HepG2 (cell line): ENCODE measurements at regions not wholly inside any gene's neighbourhood (a gene's known extent, or its start where the extent isn't known, plus 50 kb on each side); places are given as distances from the start of the nearest gene placed in this dataset.

ENCODE experiments used
- ARNTL ChIP-seq: sonication (generic); formaldehyde crosslinking; IDR thresholded peaks from 2 replicates; pipeline ENCODE4 v1.4.0; 2020; ENCODE audit warnings: mild to moderate bottlenecking, missing genetic modification reagents
- CTCF ChIP-seq: sonication (generic); formaldehyde crosslinking; IDR thresholded peaks from 2 replicates; pipeline ENCODE4 v1.5.0; 2020; ENCODE audit warnings: mild to moderate bottlenecking, missing genetic modification reagents, moderate library complexity
- ETV6 ChIP-seq: sonication (generic); formaldehyde crosslinking; conservative IDR thresholded peaks from 2 replicates; pipeline ENCODE4 v1.4.0; 2020; ENCODE audit warnings: missing genetic modification reagents
- FOSL1 ChIP-seq: sonication (generic); formaldehyde crosslinking; IDR thresholded peaks from 2 replicates; pipeline ENCODE4 v1.9.0; 2021; ENCODE audit warnings: missing genetic modification reagents, borderline replicate concordance
- JUN ChIP-seq: sonication (generic); formaldehyde crosslinking; IDR thresholded peaks from 2 replicates; pipeline ENCODE4 v1.4.0; 2020; ENCODE audit warnings: mild to moderate bottlenecking, missing genetic modification reagents
- SOX6 ChIP-seq, 2 experiments: fragments of 450-650 bp in 1 of 2; sonication (generic) in 1 of 2; formaldehyde crosslinking in 1 of 2; IDR thresholded peaks; 2 replicates each; pipeline versions ENCODE4 v1.4.0 to v1.6.1; 2017 to 2020; ENCODE audit warnings: antibody characterized with exemption in 1 of 2, mild to moderate bottlenecking in 1 of 2, missing genetic modification reagents in 1 of 2
- SSRP1 ChIP-seq: IDR thresholded peaks from 2 replicates; pipeline ENCODE4 v1.6.1; 2016; ENCODE audit warnings: control low read depth
- SUZ12 ChIP-seq: fragments of 150-350 bp; IDR thresholded peaks from 2 replicates; pipeline ENCODE4 v1.6.1; 2014; ENCODE audit warnings: low read depth, low read length
- TAF1 ChIP-seq: sonication (generic); formaldehyde crosslinking; IDR thresholded peaks from 2 replicates; pipeline ENCODE4 v1.4.0; 2020; ENCODE audit warnings: missing genetic modification reagents

- TF ChIP-seq TAF1 (no peak), SUZ12 (no peak), CTCF (CRISPR knock-in tag) (no peak), ETV6 (CRISPR knock-in tag) (no peak), FOSL1 (CRISPR knock-in tag) (no peak), SOX6 (IDR thresholded peaks at IDR 0.05) (no peak), SOX6 (CRISPR knock-in tag; IDR thresholded peaks at IDR 0.05) (no peak), ARNTL (CRISPR knock-in tag) (no peak), JUN (CRISPR knock-in tag) (no peak), SSRP1 (CRISPR knock-in tag) (no peak)
These were observed 100.0 kb upstream of the EEA1 start for GRCh38 chr12:93029091-93029490.
